ENCODE measurements at regions not wholly inside any gene's neighbourhood (a gene's known extent, or its start where the extent isn't known, plus 50 kb on each side); places are given as distances from the start of the nearest gene placed in this dataset.

GRCh38 chr4:164540987-164541386 is 212.9 kb upstream of the SMIM31 start:
- TF ChIP-seq, protein P1, sequence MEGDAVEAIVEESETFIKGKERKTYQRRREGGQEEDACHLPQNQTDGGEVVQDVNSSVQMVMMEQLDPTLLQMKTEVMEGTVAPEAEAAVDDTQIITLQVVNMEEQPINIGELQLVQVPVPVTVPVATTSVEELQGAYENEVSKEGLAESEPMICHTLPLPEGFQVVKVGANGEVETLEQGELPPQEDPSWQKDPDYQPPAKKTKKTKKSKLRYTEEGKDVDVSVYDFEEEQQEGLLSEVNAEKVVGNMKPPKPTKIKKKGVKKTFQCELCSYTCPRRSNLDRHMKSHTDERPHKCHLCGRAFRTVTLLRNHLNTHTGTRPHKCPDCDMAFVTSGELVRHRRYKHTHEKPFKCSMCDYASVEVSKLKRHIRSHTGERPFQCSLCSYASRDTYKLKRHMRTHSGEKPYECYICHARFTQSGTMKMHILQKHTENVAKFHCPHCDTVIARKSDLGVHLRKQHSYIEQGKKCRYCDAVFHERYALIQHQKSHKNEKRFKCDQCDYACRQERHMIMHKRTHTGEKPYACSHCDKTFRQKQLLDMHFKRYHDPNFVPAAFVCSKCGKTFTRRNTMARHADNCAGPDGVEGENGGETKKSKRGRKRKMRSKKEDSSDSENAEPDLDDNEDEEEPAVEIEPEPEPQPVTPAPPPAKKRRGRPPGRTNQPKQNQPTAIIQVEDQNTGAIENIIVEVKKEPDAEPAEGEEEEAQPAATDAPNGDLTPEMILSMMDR (IDR thresholded peaks at IDR 0.05; ENCODE audit: insufficient read depth, low read length, missing control alignments): no peak
- ChIA-PET CTCF (no interaction called here), POLR2A (no interaction called here)
- DNase-seq (ENCODE audit: low read depth, low spot score): no peak
- no peak overlapping the region for H3K4me3 ChIP-seq (ENCODE audit: low read depth, low read length)

DNA sequence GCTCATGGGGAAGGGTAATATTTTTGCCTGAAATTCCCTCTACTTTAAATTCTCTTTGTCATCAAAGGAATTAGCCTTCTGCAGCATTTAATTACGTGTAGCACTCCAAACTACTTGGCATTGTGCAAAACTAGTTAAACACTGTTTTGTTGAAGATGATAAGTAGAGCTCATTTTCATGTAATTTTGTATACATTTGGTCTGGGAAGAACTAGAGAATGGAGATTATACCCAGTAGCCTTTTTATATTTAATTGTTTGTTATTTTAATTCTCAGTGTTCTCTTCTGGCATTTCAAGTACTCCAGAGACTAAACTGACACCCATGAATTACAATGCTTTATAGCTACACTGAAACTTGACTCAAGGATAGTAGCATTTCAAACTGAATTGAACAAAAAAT is 211.5 kb upstream of the SMIM31 start:
- no peak overlapping the region for H3K4me3 ChIP-seq (ENCODE audit: low read depth, low read length)
- TF ChIP-seq, protein P1 (IDR thresholded peaks at IDR 0.05; ENCODE audit: insufficient read depth, low read length, missing control alignments): no peak
- DNase-seq (ENCODE audit: low read depth, low spot score): no peak
- CTCF ChIA-PET: no interaction called here
- POLR2A ChIA-PET: no interaction called here

GRCh38 chr4:164550989-164551712 is 202.8 kb upstream of the SMIM31 start:
- ChIA-PET CTCF (no interaction called here), POLR2A (no interaction called here)
- no peak for DNase-seq (ENCODE audit: low read depth, low spot score)
- TF ChIP-seq, protein P1 (IDR thresholded peaks at IDR 0.05; ENCODE audit: insufficient read depth, low read length, missing control alignments): no peak
- H3K4me3 ChIP-seq (ENCODE audit: low read depth, low read length): no peak overlapping the region

GRCh38 chr4:164551713-164552040 is 202.3 kb upstream of the SMIM31 start:
- POLR2A ChIA-PET: no interaction called here
- CTCF ChIA-PET: no interaction called here
- no peak for DNase-seq (ENCODE audit: low read depth, low spot score)
- no peak overlapping the region for H3K4me3 ChIP-seq (ENCODE audit: low read depth, low read length)
- TF ChIP-seq, protein P1 (IDR thresholded peaks at IDR 0.05; ENCODE audit: insufficient read depth, low read length, missing control alignments): no peak

DNA sequence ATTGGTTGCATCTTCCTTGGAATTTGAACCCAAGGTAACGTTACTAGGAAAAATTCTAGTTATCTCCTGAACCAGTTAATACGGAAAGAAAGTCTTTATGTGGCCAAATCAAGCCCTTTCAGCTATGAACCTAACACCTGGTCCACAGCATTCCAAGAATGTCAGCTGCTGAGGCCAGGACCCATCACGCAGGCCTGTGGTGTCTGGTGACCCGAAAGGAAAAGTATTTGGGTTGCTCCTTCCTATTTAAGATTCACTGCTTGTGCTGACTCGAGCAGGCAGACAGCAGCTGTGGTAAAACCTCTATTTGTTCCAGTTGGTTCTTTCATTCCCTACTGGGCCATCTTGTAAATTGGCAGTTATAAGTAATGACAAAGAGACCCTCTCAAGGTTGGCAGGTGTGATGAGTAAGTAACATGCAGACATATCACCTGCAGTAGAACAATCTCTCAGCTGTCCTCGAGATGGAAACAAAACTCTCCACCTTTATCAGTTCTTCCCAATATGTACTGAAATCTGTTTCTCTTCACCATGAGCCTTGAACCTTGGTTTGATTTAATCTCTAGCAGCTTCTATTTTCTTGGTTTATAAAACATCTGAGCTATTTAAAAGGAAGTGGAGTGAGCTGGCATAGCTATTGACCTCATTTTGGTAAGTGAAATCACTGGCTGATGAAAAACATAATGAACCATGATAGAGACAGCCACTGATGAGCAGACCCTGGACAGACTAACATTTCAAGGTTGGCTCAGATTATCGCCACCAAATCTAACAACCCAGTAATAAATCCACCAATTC is 182.1 kb upstream of the SMIM31 start:
- TF ChIP-seq, protein P1 (IDR thresholded peaks at IDR 0.05; ENCODE audit: insufficient read depth, low read length, missing control alignments): no peak
- POLR2A ChIA-PET: no interaction called here
- H3K4me3 ChIP-seq (ENCODE audit: low read depth, low read length): no peak overlapping the region
- CTCF ChIA-PET: no interaction called here
- DNase-seq (ENCODE audit: low read depth, low spot score): no peak

DNA sequence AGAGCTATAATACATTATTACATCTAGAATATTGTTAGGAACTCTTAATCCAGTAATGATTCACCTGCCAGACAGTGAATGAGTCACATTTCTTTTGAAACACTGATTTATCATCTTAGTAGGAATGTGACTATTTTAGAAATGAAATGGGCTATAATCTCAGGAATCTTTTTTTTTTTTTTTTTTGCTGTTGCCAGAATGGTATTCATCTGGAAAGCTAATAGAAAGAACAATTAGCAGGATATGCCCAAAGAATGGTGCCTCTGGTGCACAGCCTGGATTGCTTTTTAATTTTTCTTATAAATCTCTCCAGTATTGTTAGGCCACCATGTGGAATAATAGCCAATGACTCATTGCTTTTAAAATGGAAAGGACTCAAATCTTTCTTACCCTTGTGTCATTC is 181.1 kb upstream of the SMIM31 start:
- H3K4me3 ChIP-seq (ENCODE audit: low read depth, low read length): no peak overlapping the region
- DNase-seq (ENCODE audit: low read depth, low spot score): no peak
- ChIA-PET POLR2A (no interaction called here), CTCF (no interaction called here)
- TF ChIP-seq, protein P1 (IDR thresholded peaks at IDR 0.05; ENCODE audit: insufficient read depth, low read length, missing control alignments): no peak

All from AG04449 (cell line).